ENCODE measurements at regions not wholly inside any gene's neighbourhood (a gene's known extent, or its start where the extent isn't known, plus 50 kb on each side); places are given as distances from the start of the nearest gene placed in this dataset.

GRCh38 chr3:117054556-117054955 lies 345.0 kb downstream of the TUSC7 start:
- TF ChIP-seq CTCF (IDR thresholded peaks at IDR 0.05): no peak

- peak; percentile 72 for TF ChIP-seq CTCF (IDR thresholded peaks at IDR 0.05)
Measured at GRCh38 chr3:117059067-117059955, 349.7 kb downstream of the TUSC7 start.

GRCh38 chr3:117059956-117060270 lies 350.3 kb downstream of the TUSC7 start:
- no peak for TF ChIP-seq CTCF (IDR thresholded peaks at IDR 0.05)

- TF ChIP-seq CTCF (IDR thresholded peaks at IDR 0.05): no peak
Measured at GRCh38 chr3:117063930-117064329, 354.4 kb downstream of the TUSC7 start.

GRCh38 chr3:117068301-117068700 lies 358.7 kb downstream of the TUSC7 start:
- TF ChIP-seq CTCF (IDR thresholded peaks at IDR 0.05): no peak

- TF ChIP-seq CTCF (IDR thresholded peaks at IDR 0.05): no peak
Measured at GRCh38 chr3:117074826-117075225, 365.2 kb downstream of the TUSC7 start.

- TF ChIP-seq CTCF (IDR thresholded peaks at IDR 0.05): no peak
Measured at GRCh38 chr3:117079997-117080396, 370.4 kb downstream of the TUSC7 start.

- TF ChIP-seq CTCF (IDR thresholded peaks at IDR 0.05): no peak
Measured at GRCh38 chr3:117080872-117081271, 371.3 kb downstream of the TUSC7 start.

All from LNCAP (cell line).